ENCODE measurements at regions not wholly inside any gene's neighbourhood (a gene's known extent, or its start where the extent isn't known, plus 50 kb on each side); places are given as distances from the start of the nearest gene placed in this dataset.

GRCh38 chr6:153644000-153644399, 395.0 kb upstream of the OPRM1 start:
- Histone ChIP-seq H3K4me1 (no peaks in the 10 kb centered on the region), H3K4me3 (no peak overlapping the region), H3K36me3 (no peaks in the 10 kb centered on the region), H3K27me3 (no peaks in the 10 kb centered on the region), H3K9me3 (no peaks in the 10 kb centered on the region), H3K27ac (no peak overlapping the region)
- TF ChIP-seq POLR2AphosphoS5 (IDR thresholded peaks at IDR 0.05) (no peak), CTCF (IDR thresholded peaks at IDR 0.05) (no peak), POLR2A (IDR thresholded peaks at IDR 0.05) (no peak), EP300 (IDR thresholded peaks at IDR 0.05) (no peak)
- DNase-seq: no peak
- WGBS, 2 donors: 93 to 97% methylated on average over 1 of the region's 1 CpG
- no peak for ATAC-seq (ENCODE audit: low FRiP score in 2 of 2)

- H3K4me1 ChIP-seq: no peaks in the 10 kb centered on the region
- no peaks in the 10 kb centered on the region for H3K27me3 ChIP-seq
- no peak overlapping the region for H3K4me3 ChIP-seq
- no peaks in the 10 kb centered on the region for H3K9me3 ChIP-seq
- TF ChIP-seq POLR2A (IDR thresholded peaks at IDR 0.05): no peak
- TF ChIP-seq CTCF (IDR thresholded peaks at IDR 0.05): no peak
- no peak for TF ChIP-seq POLR2AphosphoS5 (IDR thresholded peaks at IDR 0.05)
- TF ChIP-seq EP300 (IDR thresholded peaks at IDR 0.05): no peak
- no peak overlapping the region for H3K27ac ChIP-seq
- no peak for ATAC-seq (ENCODE audit: low FRiP score in 2 of 2)
- H3K36me3 ChIP-seq: no peaks in the 10 kb centered on the region
- no peak for DNase-seq
These were observed 404.6 kb upstream of the OPRM1 start for GRCh38 chr6:153634416-153634815.

- Histone ChIP-seq H3K4me3 (no peak overlapping the region), H3K36me3 (no peaks in the 10 kb centered on the region), H3K27me3 (no peaks in the 10 kb centered on the region), H3K9me3 (no peaks in the 10 kb centered on the region), H3K4me1 (no peaks in the 10 kb centered on the region), H3K27ac (no peak overlapping the region)
- DNase-seq (no peak), ATAC-seq (ENCODE audit: low FRiP score in 2 of 2) (no peak)
- 38 to 51% methylated on average over 3 of the region's 3 CpGs for WGBS, 2 donors
- TF ChIP-seq POLR2AphosphoS5 (IDR thresholded peaks at IDR 0.05) (no peak), CTCF (IDR thresholded peaks at IDR 0.05) (no peak), POLR2A (IDR thresholded peaks at IDR 0.05) (no peak), EP300 (IDR thresholded peaks at IDR 0.05) (no peak)
These were observed 414.0 kb upstream of the OPRM1 start for GRCh38 chr6:153625089-153625488.

- TF ChIP-seq POLR2A (IDR thresholded peaks at IDR 0.05): no peak
- TF ChIP-seq EP300 (IDR thresholded peaks at IDR 0.05): no peak
- TF ChIP-seq POLR2AphosphoS5 (IDR thresholded peaks at IDR 0.05): no peak
- TF ChIP-seq CTCF (IDR thresholded peaks at IDR 0.05): no peak
- no peak for ATAC-seq (ENCODE audit: low FRiP score in 2 of 2)
- Histone ChIP-seq H3K27me3 (no peaks in the 10 kb centered on the region), H3K36me3 (no peaks in the 10 kb centered on the region), H3K4me1 (no peaks in the 10 kb centered on the region), H3K27ac (no peak overlapping the region), H3K9me3 (no peaks in the 10 kb centered on the region), H3K4me3 (no peak overlapping the region)
- 72 to 80% methylated on average over 1 of the region's 1 CpG for WGBS, 2 donors
- DNase-seq: no peak
These were observed 414.5 kb upstream of the OPRM1 start for GRCh38 chr6:153624528-153624927.

GRCh38 chr6:153623496-153623895, 415.5 kb upstream of the OPRM1 start:
- no peaks in the 10 kb centered on the region for H3K9me3 ChIP-seq
- no peak for TF ChIP-seq POLR2A (IDR thresholded peaks at IDR 0.05)
- no peak for TF ChIP-seq CTCF (IDR thresholded peaks at IDR 0.05)
- no peak for TF ChIP-seq POLR2AphosphoS5 (IDR thresholded peaks at IDR 0.05)
- no peak for TF ChIP-seq EP300 (IDR thresholded peaks at IDR 0.05)
- WGBS, 2 donors: 84 to 90% methylated on average over 2 of the region's 2 CpGs
- DNase-seq (no peak), ATAC-seq (ENCODE audit: low FRiP score in 2 of 2) (no peak)
- no peaks in the 10 kb centered on the region for H3K36me3 ChIP-seq
- no peaks in the 10 kb centered on the region for H3K4me1 ChIP-seq
- no peak overlapping the region for H3K4me3 ChIP-seq
- H3K27me3 ChIP-seq: no peaks in the 10 kb centered on the region
- H3K27ac ChIP-seq: no peak overlapping the region
